A549 (cell line): ENCODE measurements at regions not wholly inside any gene's neighbourhood (a gene's known extent, or its start where the extent isn't known, plus 50 kb on each side); places are given as distances from the start of the nearest gene placed in this dataset.

Source experiments
- ATAC-seq, 2 experiments: fragments of 200-7000 bp in 1 of 2; fragments of >200 bp in 1 of 2; cut with Nextera tagmentation in 1 of 2; cut with Tn5 transposase in 1 of 2; 3 replicates each; pipeline versions ENCODE4 v1.8.0 to v1.9.1; 2018 to 2020; ENCODE audit warnings: mild to moderate bottlenecking in 1 of 2, moderate library complexity in 1 of 2
- CTCF ChIA-PET: fragments of 300-600 bp; sonication (Branson Sonifier 250); formaldehyde crosslinking; extraction: SDS; loops from one replicate; lab custom pipeline; 2021; ENCODE audit warnings: antibody characterized with exemption, inconsistent platforms; lab: Yijun Ruan, JAX
- POLR2A ChIA-PET: fragments of 350-600 bp; formaldehyde crosslinking; extraction: SDS; loops from one replicate; lab custom pipeline; 2021; ENCODE audit warnings: antibody characterized with exemption, inconsistent platforms; lab: Yijun Ruan, JAX
- DNase-seq, 2 experiments: peaks; one replicate each; pipeline versions ENCODE4 v3.0.0 to v3.0.0-alpha.2; 2011 to 2016; ENCODE audit warnings: low read depth in 1 of 2, low spot score in 1 of 2
- FAIRE-seq: peaks from 2 replicates; lab custom pipeline; 2011; peaks lifted over from hg19 to GRCh38; lab: Jason Lieb, UNC
- H3K27ac ChIP-seq, 2 experiments: fragments of >200 bp; sonication (Bioruptor Twin); formaldehyde crosslinking; 3 replicates each; pipeline ENCODE4 v1.5.1; 2016 to 2017
- H3K4me1 ChIP-seq: fragments of >200 bp; sonication (Bioruptor Twin); formaldehyde crosslinking; 3 replicates; pipeline ENCODE4 v1.6.1; 2016
- H3K4me2 ChIP-seq: fragments of >200 bp; sonication (Bioruptor Twin); formaldehyde crosslinking; 3 replicates; pipeline ENCODE4 v1.6.1; 2016
- H3K4me3 ChIP-seq: fragments of >200 bp; sonication (Bioruptor Twin); formaldehyde crosslinking; 3 replicates; pipeline ENCODE4 v1.5.1; 2016
- H3K9me3 ChIP-seq: fragments of >200 bp; sonication (Bioruptor Twin); formaldehyde crosslinking; 3 replicates; pipeline ENCODE4 v1.6.1; 2016
- CBX8 ChIP-seq: fragments of 200-600 bp; sonication (generic); IDR thresholded peaks from 2 replicates; pipeline ENCODE4 v1.6.1; 2016
- CTCF ChIP-seq: fragments of >200 bp; sonication (Bioruptor Twin); formaldehyde crosslinking; IDR thresholded peaks from 3 replicates; pipeline ENCODE4 v1.5.1; 2016
- E2F6 ChIP-seq: IDR thresholded peaks from 2 replicates; pipeline ENCODE4 v1.6.1; 2012; ENCODE audit warnings: low read depth, borderline replicate concordance
- EHF ChIP-seq: fragments of 250-450 bp; sonication (Bioruptor Pico); IDR thresholded peaks from 2 replicates; pipeline ENCODE4 v1.5.0; 2020; ENCODE audit warnings: mild to moderate bottlenecking
- FOSB ChIP-seq: fragments of 250-450 bp; sonication (Bioruptor Pico); IDR thresholded peaks from 2 replicates; pipeline ENCODE4 v1.5.0; 2020; ENCODE audit warnings: mild to moderate bottlenecking, moderate library complexity
- FOSL2 ChIP-seq, 2 experiments: fragments of 450-650 bp in 1 of 2; fragments of >200 bp in 1 of 2; sonication (Bioruptor Twin) in 1 of 2; formaldehyde crosslinking; IDR thresholded peaks; 2 replicates each; pipeline versions ENCODE4 v1.5.0 to v1.6.1; 2016 to 2020; ENCODE audit warnings: mild to moderate bottlenecking in 1 of 2, moderate library complexity in 1 of 2
- FOXS1 ChIP-seq: fragments of 250-450 bp; sonication (Bioruptor Pico); IDR thresholded peaks from 2 replicates; pipeline ENCODE4 v1.5.0; 2020; ENCODE audit warnings: mild to moderate bottlenecking, moderate library complexity
- HEYL ChIP-seq: fragments of 250-450 bp; sonication (Bioruptor Pico); IDR thresholded peaks from 2 replicates; pipeline ENCODE4 v1.8.0; 2021; ENCODE audit warnings: mild to moderate bottlenecking, moderate library complexity
- HOXA7 ChIP-seq: fragments of 250-450 bp; sonication (Bioruptor Pico); IDR thresholded peaks from 2 replicates; pipeline ENCODE4 v1.5.0; 2020; ENCODE audit warnings: mild to moderate bottlenecking, moderate library complexity
- HOXB13 ChIP-seq: fragments of 250-450 bp; sonication (Bioruptor Pico); IDR thresholded peaks from 2 replicates; pipeline ENCODE4 v1.5.0; 2020; ENCODE audit warnings: low read depth, mild to moderate bottlenecking, moderate library complexity
- JUNB ChIP-seq: fragments of >200 bp; sonication (Bioruptor Twin); formaldehyde crosslinking; IDR thresholded peaks from 2 replicates; pipeline ENCODE4 v1.6.1; 2016
- KDM1A ChIP-seq: fragments of 200-600 bp; sonication (generic); IDR thresholded peaks from 2 replicates; pipeline ENCODE4 v1.6.1; 2016; ENCODE audit warnings: low read depth, mild to moderate bottlenecking
- MAX ChIP-seq: IDR thresholded peaks from 2 replicates; pipeline ENCODE4 v1.6.1; 2012
- MAZ ChIP-seq: fragments of 150-350 bp; IDR thresholded peaks from 2 replicates; pipeline ENCODE4 v1.6.1; 2014; ENCODE audit warnings: antibody characterized with exemption, low read depth, low read length, borderline replicate concordance
- NFE2L2 ChIP-seq: fragments of 150-350 bp; conservative IDR thresholded peaks from 2 replicates; pipeline ENCODE4 v1.6.1; 2014; ENCODE audit warnings: low read length
- NPAS2 ChIP-seq: fragments of 250-450 bp; sonication (Bioruptor Pico); IDR thresholded peaks from 2 replicates; pipeline ENCODE4 v1.8.0; 2022; ENCODE audit warnings: mild to moderate bottlenecking, moderate library complexity, borderline replicate concordance
- POLR2A ChIP-seq: IDR thresholded peaks from 2 replicates; pipeline ENCODE4 v1.6.1; 2012; ENCODE audit warnings: mild to moderate bottlenecking, low read length
- RAD21 ChIP-seq, 2 experiments: fragments of >200 bp in 1 of 2; sonication (Bioruptor Twin) in 1 of 2; formaldehyde crosslinking in 1 of 2; IDR thresholded peaks in 1 of 2; conservative IDR thresholded peaks in 1 of 2; 2 replicates in 1 of 2; 3 replicates in 1 of 2; pipeline ENCODE4 v1.6.1; 2012 to 2018; ENCODE audit warnings: inconsistent platforms in 1 of 2
- SREBF2 ChIP-seq: fragments of 450-650 bp; IDR thresholded peaks from 2 replicates; pipeline ENCODE4 v1.6.1; 2014; ENCODE audit warnings: mild to moderate bottlenecking, moderate library complexity
- ZFP36 ChIP-seq: fragments of 450-650 bp; IDR thresholded peaks from 2 replicates; pipeline ENCODE4 v1.6.1; 2014; ENCODE audit warnings: borderline replicate concordance; ENCODE audit not compliant: partially characterized antibody
- WGBS: methylation state at CpG from one replicate; pipeline ENCODE4 v1.1.6; 2017; ENCODE audit errors: missing lambda C conversion rate; 5-methylcytosine and 5-hydroxymethylcytosine counted together
- TF ChIP-seq, protein P1 (sequence below): fragments of 150-350 bp; IDR thresholded peaks from 2 replicates; pipeline ENCODE4 v1.6.1; 2014; ENCODE audit warnings: low read depth, mild to moderate bottlenecking, low read length

DNA sequence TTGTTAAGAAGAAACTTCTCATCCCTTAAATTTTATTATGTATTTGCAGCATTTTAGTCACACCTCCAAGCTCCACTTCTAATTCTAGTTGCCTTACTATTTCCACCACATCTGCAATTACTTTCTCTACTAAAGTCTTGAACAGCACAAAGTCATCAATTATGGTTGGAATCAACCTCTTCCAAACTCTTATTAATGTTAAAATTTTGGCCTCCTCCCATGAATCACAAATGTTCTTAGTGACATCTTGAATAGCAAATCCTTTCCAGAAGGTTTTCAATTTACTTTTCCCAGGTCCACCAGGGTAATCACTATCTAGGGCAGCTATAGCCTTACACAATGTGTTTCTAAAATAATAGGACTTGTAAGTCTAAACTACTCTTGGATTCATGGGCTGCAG lies 126.3 kb upstream of the POM121L12 start (continued):
- TF ChIP-seq E2F6 (no peak), ZFP36 (no peak), CBX8 (no peak)

GRCh38 chr7:52897713-52898112 lies 137.7 kb upstream of the POM121L12 start:
- TF ChIP-seq NPAS2 (CRISPR knock-in tag): no peak
- TF ChIP-seq CTCF: no peak
- no peak for TF ChIP-seq JUNB
- TF ChIP-seq, all 56 proteins: peak for 0
- ChIA-PET POLR2A (no interaction called here), CTCF (no interaction called here)
- Histone ChIP-seq H3K9me3 (0 out of 3 replicates have a peak, but pooled peaks cover 2% of the 10 kb centered on the region), H3K27ac (no peak overlapping the region), H3K4me2 (no peak overlapping the region), H3K4me3 (no peak overlapping the region), H3K4me1 (no peaks in the 10 kb centered on the region)
- ATAC-seq: no peak
- WGBS: 54% methylated on average over 5 of the region's 5 CpGs
- no peak for DNase-seq
- FAIRE-seq: no peak

DNA sequence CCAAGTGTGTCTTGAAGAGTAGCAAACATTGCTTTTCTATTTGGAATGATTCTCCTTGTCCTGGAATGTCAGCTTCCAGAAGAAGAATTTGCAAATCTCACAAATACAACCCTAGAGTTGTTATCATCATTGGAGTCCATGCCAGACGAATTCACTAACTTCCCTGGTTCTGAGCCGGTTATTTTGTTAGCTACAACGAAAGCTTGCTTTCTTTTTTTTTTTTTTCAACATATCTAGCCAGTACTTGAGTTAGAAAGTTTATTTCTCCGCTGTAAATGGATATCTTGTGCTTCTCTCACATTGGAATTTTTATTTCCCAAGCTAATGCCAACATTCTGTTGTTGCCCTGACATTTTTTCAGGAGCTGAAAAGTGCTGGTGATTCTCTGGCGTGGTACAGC lies 138.1 kb upstream of the POM121L12 start:
- Histone ChIP-seq H3K9me3 (0 out of 3 replicates have a peak, but pooled peaks cover 2% of the 10 kb centered on the region), H3K4me2 (no peak overlapping the region), H3K4me3 (no peak overlapping the region), H3K4me1 (no peaks in the 10 kb centered on the region), H3K27ac (no peak overlapping the region)
- TF ChIP-seq SREBF2: no peak
- no peak for TF ChIP-seq POLR2A
- no peak for TF ChIP-seq HEYL (CRISPR knock-in tag)
- no peak for TF ChIP-seq HOXB13
- TF ChIP-seq FOXS1: no peak
- no peak for TF ChIP-seq CTCF
- no peak for TF ChIP-seq RAD21 (conservative IDR thresholded peaks at IDR 0.05 in 1 of 2, IDR thresholded peaks at IDR 0.05 in 1 of 2)
- TF ChIP-seq FOSL2 (IDR thresholded peaks at IDR 0.05): no peak
- TF ChIP-seq FOSL2 (CRISPR knock-in tag; IDR thresholded peaks at IDR 0.05): no peak
- no peak for TF ChIP-seq ZFP36
- TF ChIP-seq, protein P1, sequence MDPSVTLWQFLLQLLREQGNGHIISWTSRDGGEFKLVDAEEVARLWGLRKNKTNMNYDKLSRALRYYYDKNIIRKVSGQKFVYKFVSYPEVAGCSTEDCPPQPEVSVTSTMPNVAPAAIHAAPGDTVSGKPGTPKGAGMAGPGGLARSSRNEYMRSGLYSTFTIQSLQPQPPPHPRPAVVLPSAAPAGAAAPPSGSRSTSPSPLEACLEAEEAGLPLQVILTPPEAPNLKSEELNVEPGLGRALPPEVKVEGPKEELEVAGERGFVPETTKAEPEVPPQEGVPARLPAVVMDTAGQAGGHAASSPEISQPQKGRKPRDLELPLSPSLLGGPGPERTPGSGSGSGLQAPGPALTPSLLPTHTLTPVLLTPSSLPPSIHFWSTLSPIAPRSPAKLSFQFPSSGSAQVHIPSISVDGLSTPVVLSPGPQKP: no peak
- TF ChIP-seq FOSB: no peak
- DNase-seq (no peak), FAIRE-seq (no peak), ATAC-seq (no peak)
- ChIA-PET CTCF (interaction anchor here (0.6 to 1.3 kb wide), 2 partner anchors 12 to 1434 kb away, joined by 3 to 4 read pairs; no protein-coding TSS in a partner anchor), POLR2A (no interaction called here)
- WGBS: 0% methylated on average over 5 of the region's 5 CpGs

GRCh38 chr7:52877240-52877639 lies 158.2 kb upstream of the POM121L12 start:
- 5% methylated on average over 2 of the region's 2 CpGs for WGBS

More at GRCh38 chr7:52877240-52877639, 158.2 kb upstream of the POM121L12 start:
- Histone ChIP-seq H3K4me3 (no peak overlapping the region), H3K27ac (no peak overlapping the region)
- FAIRE-seq: no peak
- TF ChIP-seq E2F6 (no peak), NFE2L2 (no peak), CBX8 (no peak), MAX (no peak), KDM1A (no peak), HOXA7 (CRISPR knock-in tag) (no peak), MAZ (no peak), FOSL2 (IDR thresholded peaks at IDR 0.05) (no peak), FOSL2 (CRISPR knock-in tag; IDR thresholded peaks at IDR 0.05) (no peak), EHF (CRISPR knock-in tag) (no peak)
- TF ChIP-seq, protein P1: no peak
- TF ChIP-seq, all 56 proteins: peak for 0
- Histone ChIP-seq H3K9me3 (no peaks in the 10 kb centered on the region), H3K4me1 (no peaks in the 10 kb centered on the region), H3K4me2 (no peak overlapping the region)
- ChIA-PET POLR2A (no interaction called here), CTCF (no interaction called here)
- ATAC-seq (no peak), DNase-seq (no peak)
